ENCODE measurements at regions not wholly inside any gene's neighbourhood (a gene's known extent, or its start where the extent isn't known, plus 50 kb on each side); places are given as distances from the start of the nearest gene placed in this dataset.

GRCh38 chr13:31433746-31434145 lies 234.0 kb downstream of the B3GLCT start:
- TF ChIP-seq MAZ (IDR thresholded peaks at IDR 0.05; ENCODE audit: borderline replicate concordance, low read depth, low read length) (no peak), RAD21 (conservative IDR thresholded peaks at IDR 0.05 in 1 of 2, IDR thresholded peaks at IDR 0.05 in 1 of 2) (no peak), REST (IDR thresholded peaks at IDR 0.05) (no peak), CTCF (IDR thresholded peaks at IDR 0.05) (no peak), CEBPB (IDR thresholded peaks at IDR 0.05) (no peak)

Data from A549 (cell line).